ENCODE measurements at regions not wholly inside any gene's neighbourhood (a gene's known extent, or its start where the extent isn't known, plus 50 kb on each side); places are given as distances from the start of the nearest gene placed in this dataset.

GRCh38 chr4:11843340-11843739, 414.6 kb upstream of the HS3ST1 start:
- FAIRE-seq = no peak
- no peaks in the 10 kb centered on the region for H3K27me3 ChIP-seq (ENCODE audit: control insufficient read depth, insufficient read depth, low read length)

GRCh38 chr4:11842620-11843263, 414.0 kb upstream of the HS3ST1 start:
- no peak for TF ChIP-seq CTCF (IDR thresholded peaks at IDR 0.05; ENCODE audit: insufficient read depth, low read length, severe bottlenecking)
- peak; percentile 5 for DNase-seq (ENCODE audit: low read depth)
- H3K4me3 ChIP-seq (ENCODE audit: low read depth, low read length) = no peak overlapping the region
- no peaks in the 10 kb centered on the region for H3K36me3 ChIP-seq (ENCODE audit: control insufficient read depth, insufficient read depth, low read length)
- no peak for FAIRE-seq
- H3K27me3 ChIP-seq (ENCODE audit: control insufficient read depth, insufficient read depth, low read length) = no peaks in the 10 kb centered on the region

More at GRCh38 chr4:11843340-11843739, 414.6 kb upstream of the HS3ST1 start:
- H3K4me3 ChIP-seq (ENCODE audit: low read depth, low read length) = no peak overlapping the region
- no peak for DNase-seq (ENCODE audit: low read depth)
- no peak for TF ChIP-seq CTCF (IDR thresholded peaks at IDR 0.05; ENCODE audit: insufficient read depth, low read length, severe bottlenecking)
- no peaks in the 10 kb centered on the region for H3K36me3 ChIP-seq (ENCODE audit: control insufficient read depth, insufficient read depth, low read length)

GRCh38 chr4:11839889-11840288, 411.2 kb upstream of the HS3ST1 start:
- Histone ChIP-seq H3K4me3 (ENCODE audit: low read depth, low read length) (no peak overlapping the region), H3K27me3 (ENCODE audit: control insufficient read depth, insufficient read depth, low read length) (no peaks in the 10 kb centered on the region), H3K36me3 (ENCODE audit: control insufficient read depth, insufficient read depth, low read length) (no peaks in the 10 kb centered on the region)
- DNase-seq (ENCODE audit: low read depth) (no peak), FAIRE-seq (no peak)
- no peak for TF ChIP-seq CTCF (IDR thresholded peaks at IDR 0.05; ENCODE audit: insufficient read depth, low read length, severe bottlenecking)

DNA sequence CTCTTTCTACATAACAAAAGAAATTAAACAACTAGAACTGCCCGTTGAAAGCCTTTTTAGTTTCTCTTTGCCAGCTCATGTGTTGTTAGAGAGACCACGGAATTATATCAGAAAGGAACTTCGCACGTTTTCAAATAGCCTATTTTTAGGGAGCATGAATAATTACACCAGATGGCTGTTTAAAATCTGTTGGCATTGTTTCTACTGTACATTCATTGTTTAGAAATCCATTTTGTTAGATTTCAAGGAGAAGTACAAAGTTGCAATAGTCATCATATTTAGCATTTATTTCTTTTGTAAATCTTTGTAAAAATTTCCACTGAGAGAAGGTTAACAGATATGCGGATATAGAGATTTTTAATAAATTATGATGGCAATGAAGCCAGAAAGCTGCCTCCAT, 403.0 kb upstream of the HS3ST1 start:
- DNase-seq (ENCODE audit: low read depth) (no peak), FAIRE-seq (no peak)
- TF ChIP-seq CTCF (IDR thresholded peaks at IDR 0.05; ENCODE audit: insufficient read depth, low read length, severe bottlenecking) = no peak
- H3K27me3 ChIP-seq (ENCODE audit: control insufficient read depth, insufficient read depth, low read length) = no peaks in the 10 kb centered on the region
- no peak overlapping the region for H3K4me3 ChIP-seq (ENCODE audit: low read depth, low read length)
- no peaks in the 10 kb centered on the region for H3K36me3 ChIP-seq (ENCODE audit: control insufficient read depth, insufficient read depth, low read length)

GRCh38 chr4:11824566-11824965, 395.9 kb upstream of the HS3ST1 start:
- no peak for TF ChIP-seq CTCF (IDR thresholded peaks at IDR 0.05; ENCODE audit: insufficient read depth, low read length, severe bottlenecking)
- no peaks in the 10 kb centered on the region for H3K27me3 ChIP-seq (ENCODE audit: control insufficient read depth, insufficient read depth, low read length)
- H3K4me3 ChIP-seq (ENCODE audit: low read depth, low read length) = no peak overlapping the region
- FAIRE-seq = no peak
- no peak for DNase-seq (ENCODE audit: low read depth)
- H3K36me3 ChIP-seq (ENCODE audit: control insufficient read depth, insufficient read depth, low read length) = no peaks in the 10 kb centered on the region

All from bronchial epithelial cell (primary cell).